ENCODE measurements at regions not wholly inside any gene's neighbourhood (a gene's known extent, or its start where the extent isn't known, plus 50 kb on each side); places are given as distances from the start of the nearest gene placed in this dataset.
"Not testable (repeated sequence)": the region's sequence is repeated elsewhere in the genome, so short reads cannot be mapped to it uniquely, and the experiment has no call there.

- no peaks in the 10 kb centered on the region for H3K27me3 ChIP-seq (ENCODE audit: insufficient read depth, low read length, poor library complexity, severe bottlenecking)
- H3K9ac ChIP-seq (ENCODE audit: low read depth, low read length, poor library complexity, severe bottlenecking): no peak overlapping the region
- peaks cover 4% of the 10 kb centered on the region for H3K4me1 ChIP-seq (ENCODE audit: insufficient read depth, low read length, poor library complexity, severe bottlenecking)
- no peak overlapping the region for H3K4me2 ChIP-seq (ENCODE audit: low read depth, low read length, poor library complexity, severe bottlenecking)
- TF ChIP-seq, protein P1, sequence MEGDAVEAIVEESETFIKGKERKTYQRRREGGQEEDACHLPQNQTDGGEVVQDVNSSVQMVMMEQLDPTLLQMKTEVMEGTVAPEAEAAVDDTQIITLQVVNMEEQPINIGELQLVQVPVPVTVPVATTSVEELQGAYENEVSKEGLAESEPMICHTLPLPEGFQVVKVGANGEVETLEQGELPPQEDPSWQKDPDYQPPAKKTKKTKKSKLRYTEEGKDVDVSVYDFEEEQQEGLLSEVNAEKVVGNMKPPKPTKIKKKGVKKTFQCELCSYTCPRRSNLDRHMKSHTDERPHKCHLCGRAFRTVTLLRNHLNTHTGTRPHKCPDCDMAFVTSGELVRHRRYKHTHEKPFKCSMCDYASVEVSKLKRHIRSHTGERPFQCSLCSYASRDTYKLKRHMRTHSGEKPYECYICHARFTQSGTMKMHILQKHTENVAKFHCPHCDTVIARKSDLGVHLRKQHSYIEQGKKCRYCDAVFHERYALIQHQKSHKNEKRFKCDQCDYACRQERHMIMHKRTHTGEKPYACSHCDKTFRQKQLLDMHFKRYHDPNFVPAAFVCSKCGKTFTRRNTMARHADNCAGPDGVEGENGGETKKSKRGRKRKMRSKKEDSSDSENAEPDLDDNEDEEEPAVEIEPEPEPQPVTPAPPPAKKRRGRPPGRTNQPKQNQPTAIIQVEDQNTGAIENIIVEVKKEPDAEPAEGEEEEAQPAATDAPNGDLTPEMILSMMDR (conservative IDR thresholded peaks at IDR 0.05; ENCODE audit: low read length): no peak
- no peak for TF ChIP-seq EZH2phosphoT487 (IDR thresholded peaks at IDR 0.05; ENCODE audit: borderline replicate concordance)
- no peaks in the 10 kb centered on the region for H3K36me3 ChIP-seq (ENCODE audit: insufficient read depth, low read length)
- no peaks in the 10 kb centered on the region for H3K9me2 ChIP-seq (replicated peaks; ENCODE audit: low read depth, low read length)
- no peaks in the 10 kb centered on the region for H4K20me1 ChIP-seq (ENCODE audit: insufficient read depth, low read length, poor library complexity, severe bottlenecking)
- H2AFZ ChIP-seq (ENCODE audit: low read length): no peak overlapping the region
- H3K4me3 ChIP-seq (ENCODE audit: low read length, poor library complexity, severe bottlenecking): no peak overlapping the region
- H3F3A ChIP-seq (ENCODE audit: low read depth): no peaks in the 10 kb centered on the region
- H3K79me2 ChIP-seq (ENCODE audit: insufficient read depth, low read length): no peaks in the 10 kb centered on the region
- no peaks in the 10 kb centered on the region for H3K9me3 ChIP-seq (ENCODE audit: insufficient read depth, low read depth, low read length)
These were observed 60.6 kb upstream of the ATXN1 start for GRCh38 chr6:16821834-16822264.

GRCh38 chr6:16820262-16820661 is 59.0 kb upstream of the ATXN1 start:
- not testable (repeated sequence) for H3K4me2 ChIP-seq (ENCODE audit: low read depth, low read length, poor library complexity, severe bottlenecking); H3K9ac ChIP-seq (ENCODE audit: low read depth, low read length, poor library complexity, severe bottlenecking); H3F3A ChIP-seq (ENCODE audit: low read depth); H3K4me1 ChIP-seq (ENCODE audit: insufficient read depth, low read length, poor library complexity, severe bottlenecking); H4K20me1 ChIP-seq (ENCODE audit: insufficient read depth, low read length, poor library complexity, severe bottlenecking); H3K9me2 ChIP-seq (replicated peaks; ENCODE audit: low read depth, low read length); H3K79me2 ChIP-seq (ENCODE audit: insufficient read depth, low read length); H3K9me3 ChIP-seq (ENCODE audit: insufficient read depth, low read depth, low read length); H3K27me3 ChIP-seq (ENCODE audit: insufficient read depth, low read length, poor library complexity, severe bottlenecking); H3K4me3 ChIP-seq (ENCODE audit: low read length, poor library complexity, severe bottlenecking); H2AFZ ChIP-seq (ENCODE audit: low read length); H3K36me3 ChIP-seq (ENCODE audit: insufficient read depth, low read length)

DNA sequence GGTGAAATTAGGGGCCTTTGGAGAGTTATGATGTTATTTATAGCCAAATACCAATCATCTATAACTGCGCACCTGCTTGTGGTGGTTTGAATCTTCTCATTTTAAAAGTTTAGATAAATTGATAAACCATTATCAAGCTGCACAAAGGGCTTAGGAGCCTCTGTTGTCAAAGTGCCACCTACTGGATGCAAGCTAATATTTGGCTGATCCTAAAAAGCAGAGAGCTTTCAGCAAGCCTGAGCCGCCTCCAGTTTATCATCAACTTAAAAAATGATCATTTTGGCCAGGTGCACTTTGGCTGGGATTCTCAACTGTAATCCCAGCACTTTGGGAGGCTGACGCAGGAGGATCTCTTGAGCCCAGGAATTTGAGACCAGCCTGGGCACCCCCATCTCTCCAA is 58.5 kb upstream of the ATXN1 start:
- Histone ChIP-seq H3F3A (ENCODE audit: low read depth) (no peaks in the 10 kb centered on the region), H3K4me3 (ENCODE audit: low read length, poor library complexity, severe bottlenecking) (no peak overlapping the region), H3K4me2 (ENCODE audit: low read depth, low read length, poor library complexity, severe bottlenecking) (no peak overlapping the region), H3K79me2 (ENCODE audit: insufficient read depth, low read length) (no peaks in the 10 kb centered on the region), H2AFZ (ENCODE audit: low read length) (no peak overlapping the region), H3K36me3 (ENCODE audit: insufficient read depth, low read length) (no peaks in the 10 kb centered on the region), H3K9ac (ENCODE audit: low read depth, low read length, poor library complexity, severe bottlenecking) (no peak overlapping the region), H3K9me3 (ENCODE audit: insufficient read depth, low read depth, low read length) (no peaks in the 10 kb centered on the region), H3K27me3 (ENCODE audit: insufficient read depth, low read length, poor library complexity, severe bottlenecking) (no peaks in the 10 kb centered on the region), H3K4me1 (ENCODE audit: insufficient read depth, low read length, poor library complexity, severe bottlenecking) (peaks cover under 1% of the 10 kb centered on the region), H4K20me1 (ENCODE audit: insufficient read depth, low read length, poor library complexity, severe bottlenecking) (no peaks in the 10 kb centered on the region), H3K9me2 (replicated peaks; ENCODE audit: low read depth, low read length) (no peaks in the 10 kb centered on the region)
- TF ChIP-seq, protein P1 (conservative IDR thresholded peaks at IDR 0.05; ENCODE audit: low read length): peak; percentile 61
- TF ChIP-seq EZH2phosphoT487 (IDR thresholded peaks at IDR 0.05; ENCODE audit: borderline replicate concordance): no peak

GRCh38 chr6:16818992-16819626 is 57.8 kb upstream of the ATXN1 start:
- H3K9ac ChIP-seq (ENCODE audit: low read depth, low read length, poor library complexity, severe bottlenecking): no peak overlapping the region
- no peak overlapping the region for H3K4me2 ChIP-seq (ENCODE audit: low read depth, low read length, poor library complexity, severe bottlenecking)
- H3K36me3 ChIP-seq (ENCODE audit: insufficient read depth, low read length): no peaks in the 10 kb centered on the region
- no peaks in the 10 kb centered on the region for H3F3A ChIP-seq (ENCODE audit: low read depth)
- H2AFZ ChIP-seq (ENCODE audit: low read length): no peak overlapping the region
- no peak overlapping the region for H3K4me3 ChIP-seq (ENCODE audit: low read length, poor library complexity, severe bottlenecking)
- H3K79me2 ChIP-seq (ENCODE audit: insufficient read depth, low read length): no peaks in the 10 kb centered on the region
- H4K20me1 ChIP-seq (ENCODE audit: insufficient read depth, low read length, poor library complexity, severe bottlenecking): no peaks in the 10 kb centered on the region
- H3K27me3 ChIP-seq (ENCODE audit: insufficient read depth, low read length, poor library complexity, severe bottlenecking): no peaks in the 10 kb centered on the region
- H3K9me3 ChIP-seq (ENCODE audit: insufficient read depth, low read depth, low read length): no peaks in the 10 kb centered on the region
- H3K9me2 ChIP-seq (replicated peaks; ENCODE audit: low read depth, low read length): no peaks in the 10 kb centered on the region
- TF ChIP-seq EZH2phosphoT487 (IDR thresholded peaks at IDR 0.05; ENCODE audit: borderline replicate concordance): no peak
- TF ChIP-seq, protein P1 (conservative IDR thresholded peaks at IDR 0.05; ENCODE audit: low read length): no peak
- no peaks in the 10 kb centered on the region for H3K4me1 ChIP-seq (ENCODE audit: insufficient read depth, low read length, poor library complexity, severe bottlenecking)
